ENCODE measurements at regions not wholly inside any gene's neighbourhood (a gene's known extent, or its start where the extent isn't known, plus 50 kb on each side); places are given as distances from the start of the nearest gene placed in this dataset.

DNA sequence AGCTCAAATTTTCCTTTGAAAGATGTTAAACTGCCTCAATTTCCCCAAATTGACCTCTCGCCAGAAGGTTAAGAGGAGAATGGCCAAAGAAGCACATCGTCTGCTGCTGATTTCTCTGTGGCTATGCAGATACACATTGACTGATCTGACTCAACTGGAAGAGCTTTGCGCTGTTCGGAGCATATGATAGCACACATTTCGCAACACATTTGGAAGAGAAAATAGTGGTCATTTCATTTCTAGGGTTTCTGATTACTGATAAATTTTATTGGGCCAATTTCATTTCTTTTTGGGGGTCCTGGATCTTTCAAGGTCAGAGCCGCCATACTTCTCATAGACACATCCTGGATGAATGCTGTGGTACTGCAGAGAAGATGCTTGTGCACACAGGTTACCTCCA lies 138.5 kb downstream of the TMEM200C start:
- DNase-seq (ENCODE audit: low read depth, low spot score): no peak
- POLR2A ChIA-PET: no interaction called here
- TF ChIP-seq, protein P1, sequence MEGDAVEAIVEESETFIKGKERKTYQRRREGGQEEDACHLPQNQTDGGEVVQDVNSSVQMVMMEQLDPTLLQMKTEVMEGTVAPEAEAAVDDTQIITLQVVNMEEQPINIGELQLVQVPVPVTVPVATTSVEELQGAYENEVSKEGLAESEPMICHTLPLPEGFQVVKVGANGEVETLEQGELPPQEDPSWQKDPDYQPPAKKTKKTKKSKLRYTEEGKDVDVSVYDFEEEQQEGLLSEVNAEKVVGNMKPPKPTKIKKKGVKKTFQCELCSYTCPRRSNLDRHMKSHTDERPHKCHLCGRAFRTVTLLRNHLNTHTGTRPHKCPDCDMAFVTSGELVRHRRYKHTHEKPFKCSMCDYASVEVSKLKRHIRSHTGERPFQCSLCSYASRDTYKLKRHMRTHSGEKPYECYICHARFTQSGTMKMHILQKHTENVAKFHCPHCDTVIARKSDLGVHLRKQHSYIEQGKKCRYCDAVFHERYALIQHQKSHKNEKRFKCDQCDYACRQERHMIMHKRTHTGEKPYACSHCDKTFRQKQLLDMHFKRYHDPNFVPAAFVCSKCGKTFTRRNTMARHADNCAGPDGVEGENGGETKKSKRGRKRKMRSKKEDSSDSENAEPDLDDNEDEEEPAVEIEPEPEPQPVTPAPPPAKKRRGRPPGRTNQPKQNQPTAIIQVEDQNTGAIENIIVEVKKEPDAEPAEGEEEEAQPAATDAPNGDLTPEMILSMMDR (IDR thresholded peaks at IDR 0.05; ENCODE audit: insufficient read depth, low read length, missing control alignments): no peak
- CTCF ChIA-PET: no interaction called here
- H3K4me3 ChIP-seq (ENCODE audit: low read depth, low read length): no peak overlapping the region

DNA sequence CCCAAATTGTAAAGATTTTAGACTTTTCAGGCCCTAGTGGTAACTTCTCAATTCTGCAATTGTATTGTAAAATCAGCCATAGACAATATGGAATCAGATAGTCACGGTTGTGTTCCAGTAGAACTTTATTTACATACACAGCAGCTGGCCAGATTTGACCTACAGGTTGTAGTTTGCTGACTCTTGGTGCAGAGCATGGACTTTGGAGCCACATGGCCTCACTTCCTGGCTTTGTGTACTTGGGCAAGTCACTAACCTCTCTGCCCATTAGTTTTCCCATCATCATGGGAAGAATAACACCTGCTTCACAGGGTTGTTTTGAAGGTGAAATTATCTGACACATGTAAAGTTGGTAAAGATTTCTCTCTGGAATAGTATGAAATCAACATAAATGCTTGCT lies 147.6 kb downstream of the TMEM200C start:
- CTCF ChIA-PET: no interaction called here

DNA sequence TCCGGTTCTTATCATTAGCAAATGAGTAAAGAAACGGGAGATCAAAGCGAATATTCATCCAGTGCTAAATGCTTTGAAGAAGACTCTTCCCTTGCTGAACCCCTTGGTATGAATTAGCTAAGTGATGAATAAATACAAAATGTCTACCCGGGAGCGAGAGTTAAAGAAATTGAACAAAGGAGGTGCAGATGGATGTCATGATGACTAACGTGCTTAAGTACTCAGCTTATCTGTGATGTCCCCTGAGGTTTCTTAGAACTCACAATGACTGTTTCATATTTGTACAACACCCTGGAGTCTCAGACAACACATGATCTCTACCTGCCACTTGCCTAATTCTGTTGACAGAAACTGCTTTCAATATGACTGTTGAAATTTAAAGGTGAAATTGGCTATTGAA lies 148.5 kb downstream of the TMEM200C start:
- no peak overlapping the region for H3K4me3 ChIP-seq (ENCODE audit: low read depth, low read length)
- POLR2A ChIA-PET: no interaction called here
- TF ChIP-seq, protein P1 (IDR thresholded peaks at IDR 0.05; ENCODE audit: insufficient read depth, low read length, missing control alignments): no peak
- CTCF ChIA-PET: no interaction called here
- DNase-seq (ENCODE audit: low read depth, low spot score): no peak

More for the DNA sequence above, 147.6 kb downstream of the TMEM200C start:
- POLR2A ChIA-PET: no interaction called here
- DNase-seq (ENCODE audit: low read depth, low spot score): no peak
- TF ChIP-seq, protein P1 (IDR thresholded peaks at IDR 0.05; ENCODE audit: insufficient read depth, low read length, missing control alignments): no peak
- no peak overlapping the region for H3K4me3 ChIP-seq (ENCODE audit: low read depth, low read length)

DNA sequence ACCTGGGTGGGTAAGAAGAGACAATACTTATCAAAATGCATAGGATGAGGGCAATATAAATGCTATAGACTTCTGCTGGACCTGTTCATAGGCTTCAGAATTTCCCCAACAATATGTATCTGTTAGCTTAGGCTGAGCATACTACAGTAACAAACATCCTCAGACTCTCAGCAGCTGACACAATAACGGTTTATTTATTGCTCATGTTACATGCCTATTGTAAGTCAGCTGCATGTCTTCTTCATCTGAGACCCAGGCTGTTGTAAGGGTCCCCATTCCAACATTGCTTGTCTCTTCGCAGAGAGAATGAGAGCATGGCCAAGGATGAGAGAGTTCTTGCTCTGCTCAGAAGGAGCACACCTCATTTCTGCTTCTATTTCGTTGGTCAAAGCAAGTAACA lies 150.7 kb downstream of the TMEM200C start:
- TF ChIP-seq, protein P1 (IDR thresholded peaks at IDR 0.05; ENCODE audit: insufficient read depth, low read length, missing control alignments): no peak
- DNase-seq (ENCODE audit: low read depth, low spot score): no peak
- POLR2A ChIA-PET: no interaction called here
- CTCF ChIA-PET: no interaction called here
- H3K4me3 ChIP-seq (ENCODE audit: low read depth, low read length): no peak overlapping the region

DNA sequence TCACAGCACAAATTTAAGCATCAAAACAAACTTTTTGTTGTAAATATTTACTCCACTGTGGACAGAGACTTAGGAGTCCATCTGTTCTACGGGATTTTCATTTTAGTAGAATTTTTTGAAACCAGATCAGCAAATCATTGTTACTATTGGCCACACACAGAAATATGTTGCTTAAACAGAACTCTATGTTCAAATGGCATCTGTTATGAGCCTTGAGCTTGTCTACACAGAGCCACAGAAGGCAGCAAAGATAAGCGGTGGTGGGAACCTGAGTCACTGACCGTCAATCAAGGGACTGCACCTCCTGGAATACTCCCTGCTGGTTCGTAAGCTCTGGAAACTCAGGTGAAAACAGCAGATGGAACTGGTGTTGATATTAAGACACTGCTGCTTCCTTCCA lies 156.8 kb downstream of the TMEM200C start:
- ChIA-PET CTCF (no interaction called here), POLR2A (no interaction called here)
- TF ChIP-seq, protein P1 (IDR thresholded peaks at IDR 0.05; ENCODE audit: insufficient read depth, low read length, missing control alignments): no peak
- DNase-seq (ENCODE audit: low read depth, low spot score): no peak
- H3K4me3 ChIP-seq (ENCODE audit: low read depth, low read length): no peak overlapping the region

DNA sequence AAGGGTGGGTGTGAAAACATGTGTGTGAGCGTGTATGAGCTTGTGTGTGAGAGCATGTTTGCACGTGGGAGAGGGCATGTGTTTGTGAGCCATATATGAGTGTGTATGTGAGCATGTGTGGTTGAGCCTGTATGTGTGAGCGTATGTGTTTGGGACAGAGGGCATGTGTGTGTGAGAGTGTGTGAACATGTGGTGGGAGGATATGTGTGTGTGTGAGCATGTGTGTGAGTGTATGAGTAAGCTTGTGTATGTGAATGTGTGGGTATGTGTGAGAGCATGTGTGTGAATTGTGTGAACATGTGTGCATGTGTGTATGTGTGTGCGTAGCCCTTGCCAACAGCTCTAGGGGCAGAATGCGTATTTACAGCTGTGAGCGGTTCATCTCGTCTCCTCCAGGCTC lies 163.0 kb downstream of the TMEM200C start:
- DNase-seq (ENCODE audit: low read depth, low spot score): no peak
- CTCF ChIA-PET: no interaction called here
- TF ChIP-seq, protein P1 (IDR thresholded peaks at IDR 0.05; ENCODE audit: insufficient read depth, low read length, missing control alignments): no peak
- no peak overlapping the region for H3K4me3 ChIP-seq (ENCODE audit: low read depth, low read length)
- POLR2A ChIA-PET: no interaction called here
